COLO668 (cell line): ENCODE measurements at regions not wholly inside any gene's neighbourhood (a gene's known extent, or its start where the extent isn't known, plus 50 kb on each side); places are given as distances from the start of the nearest gene placed in this dataset.
A peak's percentile ranks its signal among the peaks of the same experiment; 100 is the strongest.

Experiments used
- DNase-seq: peaks from one replicate; lab custom pipeline; 2025; ENCODE audit not compliant: unreplicated experiment; lab: John Stamatoyannopoulos, UW

- DNase-seq: no peak
Measured at GRCh38 chr10:124265776-124266467, 152.8 kb downstream of the OAT start.

GRCh38 chr10:124265391-124265745 is 153.4 kb downstream of the OAT start:
- DNase-seq: no peak

- no peak for DNase-seq
Measured at GRCh38 chr10:124264711-124265390, 153.9 kb downstream of the OAT start.

- no peak for DNase-seq
Measured at GRCh38 chr10:124264271-124264670, 154.5 kb downstream of the OAT start.

- no peak for DNase-seq
Measured at GRCh38 chr10:124263726-124264125, 155.0 kb downstream of the OAT start.

- no peak for DNase-seq
Measured at GRCh38 chr10:124262971-124263370, 155.8 kb downstream of the OAT start.

GRCh38 chr10:124262234-124262865 is 156.4 kb downstream of the OAT start:
- DNase-seq: no peak

- peak; percentile 5 for DNase-seq
Measured at GRCh38 chr10:124259139-124259825, 159.4 kb downstream of the OAT start.

GRCh38 chr10:124257781-124258180 is 160.9 kb downstream of the OAT start:
- DNase-seq: no peak

GRCh38 chr10:124256151-124256550 is 162.6 kb downstream of the OAT start:
- no peak for DNase-seq

GRCh38 chr10:124255556-124255955 is 162.2 kb upstream of the CHST15 start:
- no peak for DNase-seq

- DNase-seq: no peak
Measured at GRCh38 chr10:124254490-124254889, 161.1 kb upstream of the CHST15 start.

GRCh38 chr10:124253006-124253405 is 159.6 kb upstream of the CHST15 start:
- no peak for DNase-seq

GRCh38 chr10:124252097-124252715 is 158.8 kb upstream of the CHST15 start:
- DNase-seq: no peak

- DNase-seq: no peak
Measured at GRCh38 chr10:124251317-124252065, 158.1 kb upstream of the CHST15 start.

GRCh38 chr10:124250506-124250905 is 157.1 kb upstream of the CHST15 start:
- no peak for DNase-seq

- DNase-seq: no peak
Measured at GRCh38 chr10:124249812-124250432, 156.5 kb upstream of the CHST15 start.

GRCh38 chr10:124249196-124249595 is 155.8 kb upstream of the CHST15 start:
- DNase-seq: no peak

GRCh38 chr10:124248056-124249045 is 155.0 kb upstream of the CHST15 start:
- DNase-seq: no peak
